UCSD-AML1 (cell line): ENCODE measurements at regions not wholly inside any gene's neighbourhood (a gene's known extent, or its start where the extent isn't known, plus 50 kb on each side); places are given as distances from the start of the nearest gene placed in this dataset.

Source experiments
- DNase-seq: peaks from one replicate; lab custom pipeline; 2025; ENCODE audit not compliant: unreplicated experiment; lab: John Stamatoyannopoulos, UW

DNA sequence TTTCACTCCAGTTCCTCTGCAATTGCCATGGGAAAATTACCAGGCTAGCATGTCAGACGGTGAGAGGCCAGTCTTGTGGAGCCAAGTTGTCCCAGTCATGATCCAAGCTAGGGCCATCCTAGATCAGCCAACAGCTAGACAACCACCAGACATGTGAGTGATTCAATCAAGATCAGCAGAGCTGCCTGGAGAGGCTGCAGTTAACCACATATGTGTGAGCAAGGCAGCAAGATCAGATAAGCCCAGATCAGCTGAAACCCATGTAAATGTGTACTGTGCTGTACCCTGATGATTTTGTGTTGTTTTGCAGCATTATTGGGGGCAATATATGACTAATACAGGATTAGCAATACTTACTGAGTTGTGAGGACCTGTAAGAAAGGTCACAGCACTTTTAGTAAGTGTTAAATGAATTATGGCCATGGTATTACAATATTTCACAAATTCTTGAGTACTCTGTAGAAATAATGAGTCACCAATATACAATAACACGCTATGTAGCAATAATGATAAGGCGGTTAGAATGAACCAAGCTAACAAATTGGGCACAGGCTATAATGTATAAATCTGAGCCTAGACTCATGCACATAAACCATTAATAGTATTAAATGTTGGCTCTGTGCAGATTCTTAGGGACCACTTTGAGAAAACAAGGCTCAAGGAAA lies 91.4 kb downstream of the SUDS3 start:
- DNase-seq, result no peak

- DNase-seq, result no peak
These were observed 96.6 kb downstream of the SUDS3 start for GRCh38 chr12:118472940-118473339.

DNA sequence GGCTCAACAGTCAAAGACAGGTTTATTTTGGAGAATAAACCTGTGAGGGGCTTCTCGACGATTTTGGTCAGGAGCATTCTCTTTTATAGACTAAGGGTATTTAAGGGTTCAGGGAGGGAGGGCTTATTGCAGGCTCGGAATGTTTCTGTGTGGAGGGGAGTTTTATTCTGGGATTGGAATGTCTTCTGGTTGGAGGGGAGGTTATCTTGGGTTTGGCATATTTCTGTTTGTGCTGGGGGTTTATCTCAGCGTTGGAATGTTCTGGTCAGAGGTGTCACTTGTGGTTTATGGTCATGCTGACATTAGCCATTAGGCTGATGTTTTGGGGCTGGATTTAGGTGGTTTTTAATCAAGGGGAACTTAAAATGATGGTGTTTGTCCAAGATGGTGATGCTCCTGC lies 103.9 kb downstream of the SUDS3 start:
- DNase-seq, result no peak

DNA sequence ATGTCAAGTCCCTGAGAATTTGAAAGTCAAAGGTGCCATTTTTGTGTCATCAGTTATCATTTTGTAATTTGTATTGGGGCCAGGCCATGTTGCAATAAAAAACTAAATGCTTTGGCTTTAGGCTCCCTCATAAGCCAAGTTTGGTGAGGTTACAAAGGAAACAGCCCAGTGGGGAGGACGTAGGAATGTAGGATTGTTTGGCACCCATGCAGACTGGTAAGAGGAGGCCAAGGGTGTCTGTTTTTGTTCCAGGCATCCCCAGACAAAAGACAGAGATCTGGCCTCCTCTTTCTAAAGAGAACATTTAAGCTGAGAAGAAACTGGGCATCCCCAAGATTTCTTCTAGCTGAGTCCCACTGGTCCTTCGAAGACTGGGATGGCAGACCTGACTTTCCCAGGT lies 111.7 kb downstream of the SUDS3 start:
- no peak for DNase-seq

- DNase-seq, result no peak
These were observed 117.6 kb downstream of the SUDS3 start for GRCh38 chr12:118493962-118494361.

- DNase-seq, result no peak
These were observed 118.4 kb downstream of the SUDS3 start for GRCh38 chr12:118494776-118495175.

DNA sequence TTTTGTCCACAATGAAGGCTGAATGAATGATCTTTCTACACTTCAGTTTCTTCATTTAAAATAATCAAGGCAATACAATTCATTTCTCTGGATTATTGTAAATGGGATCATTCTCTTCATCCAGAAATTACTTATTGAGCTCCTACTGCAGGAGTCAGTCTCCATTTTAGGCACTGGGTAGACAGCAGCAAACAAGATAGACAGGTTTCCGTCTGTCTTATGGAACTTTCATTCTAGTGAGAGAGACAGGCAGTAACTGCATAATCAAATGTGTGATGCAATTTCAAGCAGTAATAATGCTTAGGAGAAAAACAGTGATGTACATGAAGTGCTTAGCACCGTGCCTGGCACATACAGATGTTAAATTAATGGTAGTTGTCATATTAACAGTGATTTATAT lies 118.9 kb downstream of the SUDS3 start:
- no peak for DNase-seq

- no peak for DNase-seq
These were observed 121.8 kb downstream of the SUDS3 start for GRCh38 chr12:118498171-118498570.

GRCh38 chr12:118500299-118500698 lies 123.9 kb downstream of the SUDS3 start:
- DNase-seq, result no peak

DNA sequence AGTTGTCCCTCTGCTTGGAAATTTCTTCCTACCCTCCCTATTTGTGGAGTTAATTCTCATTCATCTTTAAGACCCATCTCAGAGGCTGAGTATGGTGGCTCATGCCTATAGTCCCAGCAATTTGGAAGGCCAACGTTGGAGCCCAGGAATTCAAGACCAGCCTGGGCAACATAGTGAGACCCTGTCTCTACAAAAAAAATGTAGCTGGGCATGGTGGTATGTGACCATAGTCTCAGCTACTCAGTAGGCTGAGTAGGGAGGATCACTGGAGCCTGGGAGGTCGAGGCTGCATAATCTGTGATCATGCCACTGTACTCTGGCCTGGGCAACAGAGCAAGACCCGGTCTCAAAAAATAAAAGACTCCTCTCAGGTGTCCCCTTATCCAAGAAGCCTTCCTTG lies 125.1 kb downstream of the SUDS3 start:
- DNase-seq, result no peak

DNA sequence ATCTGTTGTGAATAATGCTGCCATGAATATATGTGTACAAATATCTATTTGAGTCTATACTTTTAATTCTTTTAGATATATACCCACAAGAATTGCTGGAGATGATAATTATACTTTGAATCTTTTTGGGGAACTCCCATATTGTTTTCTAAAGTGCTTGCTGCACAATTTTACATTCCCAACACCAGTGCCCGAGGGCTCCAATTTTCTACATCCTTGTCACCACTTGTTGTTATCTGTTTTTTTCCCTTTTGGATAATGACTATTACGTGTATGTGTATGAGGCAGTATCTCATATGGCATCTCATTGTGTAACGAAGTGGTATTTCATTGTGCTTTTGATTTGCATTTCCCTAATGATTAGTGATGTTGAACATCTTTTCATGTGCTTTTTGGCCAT lies 127.1 kb downstream of the SUDS3 start:
- no peak for DNase-seq

DNA sequence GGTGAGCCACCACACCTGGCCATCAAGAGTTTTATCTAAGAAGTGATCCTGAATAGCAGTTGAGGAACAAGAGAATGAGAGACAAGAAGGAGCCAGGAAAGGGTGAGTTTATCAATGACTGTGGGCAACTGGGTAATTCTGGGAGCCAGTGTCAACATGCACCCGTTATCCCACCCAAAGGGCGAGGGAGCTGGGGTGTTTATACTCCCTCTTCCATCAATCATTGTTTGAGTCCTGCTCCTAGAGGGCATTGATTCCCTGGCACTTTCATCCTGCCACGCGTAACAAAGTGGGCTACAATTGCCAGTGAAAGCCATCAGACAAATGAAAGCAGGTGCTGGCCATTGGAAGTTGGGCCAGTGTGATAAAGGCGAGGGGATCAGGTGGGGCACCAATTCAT lies 136.3 kb downstream of the SUDS3 start:
- DNase-seq, result no peak

DNA sequence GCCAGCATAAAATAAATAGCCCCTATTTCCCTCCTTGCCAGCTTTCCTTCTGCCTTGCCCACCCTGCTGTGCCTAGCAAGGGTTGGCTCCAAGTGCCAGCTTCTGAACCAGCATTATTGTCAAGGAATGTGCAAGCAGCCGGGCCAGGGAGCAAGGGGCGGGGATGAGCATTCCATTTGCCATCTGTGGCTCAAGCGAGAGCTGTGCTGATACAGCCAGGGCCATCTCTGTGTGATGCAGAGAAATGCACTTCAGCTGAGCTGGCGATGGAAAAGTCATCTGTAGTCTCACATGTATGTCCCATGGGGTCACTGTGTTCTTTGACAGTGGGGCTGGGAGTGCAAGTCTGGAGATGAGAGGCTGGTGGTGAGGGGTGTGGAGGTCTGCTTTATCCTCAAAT lies 137.3 kb downstream of the SUDS3 start:
- DNase-seq, result no peak

DNA sequence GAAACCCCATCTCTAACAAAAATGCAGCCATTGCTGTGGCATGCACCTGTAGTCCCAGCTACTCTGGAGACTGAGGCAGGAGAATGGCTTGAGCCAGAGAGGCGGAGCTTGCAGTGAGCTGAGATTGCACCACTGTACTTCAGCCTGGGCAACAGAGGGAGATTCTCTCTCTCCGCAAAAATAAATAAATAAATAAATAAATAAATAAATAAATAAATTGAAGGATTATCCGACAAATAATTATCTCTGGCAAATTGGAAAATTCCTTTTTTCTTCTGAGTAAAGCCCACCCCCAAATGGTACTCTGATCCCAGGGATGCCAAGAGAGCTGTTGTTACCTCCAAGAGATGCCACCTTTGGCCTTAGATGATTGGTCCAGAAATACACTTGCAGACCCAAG lies 137.9 kb downstream of the SUDS3 start:
- DNase-seq, result no peak

GRCh38 chr12:118520214-118521035 lies 144.1 kb downstream of the SUDS3 start:
- no peak for DNase-seq

- no peak for DNase-seq
These were observed 144.6 kb downstream of the SUDS3 start for GRCh38 chr12:118521036-118521370.

DNA sequence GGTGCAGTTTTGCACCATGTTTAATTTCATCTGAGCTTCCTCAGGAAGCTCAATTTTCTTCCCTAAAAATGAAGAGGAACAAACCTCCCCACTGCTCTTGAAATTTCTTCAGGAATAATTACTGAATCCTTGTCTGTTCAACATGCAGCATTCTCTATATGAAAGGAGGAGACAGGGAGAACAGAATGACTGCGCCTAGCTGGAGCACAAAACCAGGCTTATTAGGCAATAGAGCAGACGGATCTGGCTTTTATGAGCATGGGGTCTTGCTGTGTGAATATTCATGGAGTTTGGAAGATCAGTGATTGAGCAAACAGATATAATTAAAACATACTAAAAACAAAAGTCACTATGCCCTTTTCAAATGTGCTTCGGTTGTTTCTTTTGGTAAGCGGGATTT lies 148.1 kb downstream of the SUDS3 start:
- no peak for DNase-seq

GRCh38 chr12:118525216-118525615 lies 148.9 kb downstream of the SUDS3 start:
- no peak for DNase-seq

- no peak for DNase-seq
These were observed 150.1 kb downstream of the SUDS3 start for GRCh38 chr12:118526255-118527095.

DNA sequence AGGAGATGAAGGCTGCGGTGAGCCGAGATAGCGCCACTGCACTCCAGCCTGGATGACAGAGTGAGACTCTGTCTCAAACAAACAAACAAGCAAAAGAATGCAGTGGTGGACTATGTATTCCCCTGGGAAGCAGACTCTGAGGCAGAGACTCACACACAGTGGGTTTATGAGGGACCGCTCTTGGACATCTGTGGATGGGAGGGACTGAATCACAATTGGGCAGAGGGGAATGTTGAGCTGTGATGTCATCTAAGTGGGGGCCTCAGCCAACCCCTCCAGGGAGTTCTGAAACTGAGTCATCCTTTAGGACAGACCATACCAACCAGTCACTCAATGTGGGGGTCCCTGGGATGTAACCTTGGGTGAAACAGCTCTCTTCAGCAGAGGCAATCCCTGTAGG lies 151.0 kb downstream of the SUDS3 start:
- DNase-seq, result no peak

DNA sequence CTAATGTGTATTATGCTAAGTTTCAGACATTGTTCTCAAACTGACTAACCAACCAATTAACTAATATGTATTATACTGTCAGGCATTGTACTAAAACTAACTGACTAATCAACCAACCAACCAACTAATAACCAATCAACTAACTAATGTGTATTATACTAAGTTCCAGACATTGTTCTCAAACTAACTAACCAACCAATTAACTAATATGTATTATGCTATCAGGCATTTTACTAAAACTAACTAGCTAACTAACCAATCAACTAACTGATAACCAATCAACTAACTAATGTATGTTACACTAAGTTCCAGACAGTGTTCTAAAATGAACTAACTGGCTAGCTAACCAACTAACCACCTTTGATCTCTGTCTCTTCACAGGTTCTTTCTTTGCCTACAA lies 152.3 kb downstream of the SUDS3 start:
- DNase-seq, result no peak

DNA sequence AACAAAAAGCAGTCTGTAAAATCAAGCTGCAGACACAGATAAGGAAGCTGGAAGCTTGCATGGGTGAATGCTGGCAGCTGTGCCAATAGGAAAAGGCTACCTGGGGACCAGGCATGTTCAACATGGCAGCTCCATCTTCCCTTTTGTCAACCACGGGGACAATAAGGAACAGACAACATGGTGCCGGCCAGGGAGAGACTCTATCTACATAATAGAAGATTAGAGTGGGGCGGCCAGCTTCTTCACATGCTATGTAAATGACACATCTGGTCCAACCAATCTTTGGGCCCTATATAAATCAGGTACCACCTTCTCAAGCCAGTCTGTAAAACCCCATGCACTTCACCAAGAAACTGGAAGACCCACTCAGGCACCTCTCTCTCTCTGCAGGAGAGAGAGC lies 157.6 kb downstream of the SUDS3 start:
- no peak for DNase-seq
